Thymus (tissue), 11 donors: ENCODE measurements at regions not wholly inside any gene's neighbourhood (a gene's known extent, or its start where the extent isn't known, plus 50 kb on each side); places are given as distances from the start of the nearest gene placed in this dataset.

Experiments
- DNase-seq, 9 donors: peaks; one replicate each; pipeline ENCODE4 v3.0.0-alpha.2; 2013; ENCODE audit warnings: low spot score in 9 of 9, low read depth in 6 of 9, missing footprints in 1 of 9
- H3K27ac ChIP-seq, 2 donors: one replicate each; pipeline ENCODE4 v1.5.1; 2013; ENCODE audit warnings: control low read depth in 1 of 2, low read depth in 1 of 2, low read length in 1 of 2, mild to moderate bottlenecking in 1 of 2, moderate library complexity in 1 of 2
- H3K27me3 ChIP-seq, 2 donors: one replicate each; pipeline ENCODE4 v1.5.1; 2013; ENCODE audit warnings: low read length in 1 of 2; ENCODE audit not compliant: control insufficient read depth in 2 of 2, insufficient read depth in 1 of 2
- H3K36me3 ChIP-seq, 2 donors: one replicate each; pipeline ENCODE4 v1.5.1; 2013; ENCODE audit warnings: low read length in 1 of 2, mild to moderate bottlenecking in 1 of 2, moderate library complexity in 1 of 2; ENCODE audit not compliant: control insufficient read depth in 2 of 2, insufficient read depth in 2 of 2
- H3K4me1 ChIP-seq, 2 donors: one replicate each; pipeline ENCODE4 v1.5.1; 2013; ENCODE audit warnings: low read length in 2 of 2; ENCODE audit not compliant: control insufficient read depth in 2 of 2, insufficient read depth in 2 of 2
- H3K4me3 ChIP-seq, 2 donors: one replicate each; pipeline ENCODE4 v1.5.1; 2013; ENCODE audit warnings: low read length in 2 of 2, control low read depth in 1 of 2, mild to moderate bottlenecking in 1 of 2
- H3K9me3 ChIP-seq, 2 donors: one replicate each; pipeline ENCODE4 v1.5.1; 2013; ENCODE audit warnings: low read length in 1 of 2, mild to moderate bottlenecking in 1 of 2; ENCODE audit not compliant: control insufficient read depth in 2 of 2, insufficient read depth in 1 of 2
- WGBS: extraction: QIAGEN DNeasy Blood & Tissue Kit; methylation state at CpG from one replicate; pipeline ENCODE4 v1.1.7; 2013; 5-methylcytosine and 5-hydroxymethylcytosine counted together
- donor health status: healthy.

GRCh38 chr3:153066983-153067382 lies 95.0 kb upstream of the RAP2B start:
- 96% methylated on average over 12 of the region's 12 CpGs for WGBS
- no peaks in the 10 kb centered on the region for H3K27me3 ChIP-seq
- H3K36me3 ChIP-seq: no peaks in the 10 kb centered on the region
- no peak overlapping the region for H3K27ac ChIP-seq
- no peaks in the 10 kb centered on the region for H3K9me3 ChIP-seq
- no peak overlapping the region for H3K4me3 ChIP-seq
- H3K4me1 ChIP-seq: no peaks in the 10 kb centered on the region
- DNase-seq: no peak

GRCh38 chr3:153069598-153070510 lies 92.2 kb upstream of the RAP2B start:
- Histone ChIP-seq H3K27ac (no peak overlapping the region), H3K9me3 (no peaks in the 10 kb centered on the region)
- 92% methylated on average over 5 of the region's 5 CpGs for WGBS

GRCh38 chr3:153070511-153070868 lies 91.5 kb upstream of the RAP2B start:
- H3K27ac ChIP-seq: no peak overlapping the region
- no peaks in the 10 kb centered on the region for H3K9me3 ChIP-seq
- no peak for DNase-seq
- H3K4me3 ChIP-seq: no peak overlapping the region
- H3K4me1 ChIP-seq: no peaks in the 10 kb centered on the region
- 88% methylated on average over 1 of the region's 1 CpG for WGBS
- H3K36me3 ChIP-seq: no peaks in the 10 kb centered on the region
- H3K27me3 ChIP-seq: no peaks in the 10 kb centered on the region

More at GRCh38 chr3:153069598-153070510, 92.2 kb upstream of the RAP2B start:
- Histone ChIP-seq H3K4me1 (no peaks in the 10 kb centered on the region), H3K27me3 (no peaks in the 10 kb centered on the region), H3K36me3 (no peaks in the 10 kb centered on the region), H3K4me3 (no peak overlapping the region)
- no peak for DNase-seq

- no peaks in the 10 kb centered on the region for H3K36me3 ChIP-seq
- DNase-seq: no peak
Observed at GRCh38 chr3:153072382-153072781, 89.6 kb upstream of the RAP2B start.

GRCh38 chr3:153072856-153073255 lies 89.2 kb upstream of the RAP2B start:
- Histone ChIP-seq H3K27ac (no peak overlapping the region), H3K4me1 (no peaks in the 10 kb centered on the region), H3K9me3 (no peaks in the 10 kb centered on the region), H3K36me3 (no peaks in the 10 kb centered on the region), H3K4me3 (no peak overlapping the region), H3K27me3 (no peaks in the 10 kb centered on the region)
- WGBS: 95% methylated on average over 5 of the region's 5 CpGs
- no peak for DNase-seq

More at GRCh38 chr3:153072382-153072781, 89.6 kb upstream of the RAP2B start:
- Histone ChIP-seq H3K9me3 (no peaks in the 10 kb centered on the region), H3K27ac (no peak overlapping the region), H3K27me3 (no peaks in the 10 kb centered on the region), H3K4me1 (no peaks in the 10 kb centered on the region), H3K4me3 (no peak overlapping the region)
- 95% methylated on average over 2 of the region's 2 CpGs for WGBS

GRCh38 chr3:153073636-153074035 lies 88.4 kb upstream of the RAP2B start:
- Histone ChIP-seq H3K4me1 (no peaks in the 10 kb centered on the region), H3K36me3 (no peaks in the 10 kb centered on the region), H3K27ac (no peak overlapping the region), H3K27me3 (no peaks in the 10 kb centered on the region), H3K9me3 (no peaks in the 10 kb centered on the region), H3K4me3 (no peak overlapping the region)
- 97% methylated on average over 5 of the region's 5 CpGs for WGBS
- DNase-seq: no peak

GRCh38 chr3:153078826-153079225 lies 83.2 kb upstream of the RAP2B start:
- Histone ChIP-seq H3K9me3 (no peaks in the 10 kb centered on the region), H3K4me3 (no peak overlapping the region), H3K4me1 (no peaks in the 10 kb centered on the region), H3K27me3 (no peaks in the 10 kb centered on the region), H3K36me3 (no peaks in the 10 kb centered on the region), H3K27ac (no peak overlapping the region)
- WGBS: 77% methylated on average over 7 of the region's 7 CpGs
- DNase-seq: no peak

GRCh38 chr3:153079386-153079785 lies 82.6 kb upstream of the RAP2B start:
- no peak for DNase-seq
- Histone ChIP-seq H3K4me1 (no peaks in the 10 kb centered on the region), H3K9me3 (no peaks in the 10 kb centered on the region), H3K4me3 (no peak overlapping the region), H3K27me3 (no peaks in the 10 kb centered on the region), H3K36me3 (no peaks in the 10 kb centered on the region), H3K27ac (no peak overlapping the region)

GRCh38 chr3:153080778-153081240 lies 81.2 kb upstream of the RAP2B start:
- no peak overlapping the region for H3K4me3 ChIP-seq
- no peak overlapping the region for H3K27ac ChIP-seq
- no peaks in the 10 kb centered on the region for H3K36me3 ChIP-seq
- no peak for DNase-seq
- H3K27me3 ChIP-seq: no peaks in the 10 kb centered on the region
- no peaks in the 10 kb centered on the region for H3K4me1 ChIP-seq
- 75% methylated on average over 3 of the region's 3 CpGs for WGBS
- no peaks in the 10 kb centered on the region for H3K9me3 ChIP-seq
